ENCODE measurements at regions not wholly inside any gene's neighbourhood (a gene's known extent, or its start where the extent isn't known, plus 50 kb on each side); places are given as distances from the start of the nearest gene placed in this dataset.

DNA sequence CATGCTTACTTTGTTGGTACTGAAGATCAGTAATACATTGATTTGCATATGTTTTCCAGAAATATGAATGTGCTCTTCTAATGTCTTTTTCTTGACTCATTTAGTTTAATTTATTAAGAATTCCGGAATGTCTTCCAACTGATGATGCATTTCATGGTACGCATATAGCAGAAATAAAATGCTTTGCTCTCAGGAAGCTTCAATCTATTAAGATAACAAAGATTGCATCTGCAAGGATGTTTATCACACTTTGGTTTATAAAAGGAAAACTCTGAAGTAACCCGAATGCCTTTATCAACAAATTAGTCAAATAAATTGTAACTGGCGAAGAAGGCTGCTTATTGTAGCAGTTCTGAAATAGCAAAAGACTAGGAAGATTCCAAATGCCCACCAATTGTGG is 166.4 kb upstream of the LMNTD1 start:
- H3K4me3 ChIP-seq, result no peak overlapping the region
- no peak for TF ChIP-seq POLR2A (IDR thresholded peaks at IDR 0.05)
- TF ChIP-seq, protein P1, sequence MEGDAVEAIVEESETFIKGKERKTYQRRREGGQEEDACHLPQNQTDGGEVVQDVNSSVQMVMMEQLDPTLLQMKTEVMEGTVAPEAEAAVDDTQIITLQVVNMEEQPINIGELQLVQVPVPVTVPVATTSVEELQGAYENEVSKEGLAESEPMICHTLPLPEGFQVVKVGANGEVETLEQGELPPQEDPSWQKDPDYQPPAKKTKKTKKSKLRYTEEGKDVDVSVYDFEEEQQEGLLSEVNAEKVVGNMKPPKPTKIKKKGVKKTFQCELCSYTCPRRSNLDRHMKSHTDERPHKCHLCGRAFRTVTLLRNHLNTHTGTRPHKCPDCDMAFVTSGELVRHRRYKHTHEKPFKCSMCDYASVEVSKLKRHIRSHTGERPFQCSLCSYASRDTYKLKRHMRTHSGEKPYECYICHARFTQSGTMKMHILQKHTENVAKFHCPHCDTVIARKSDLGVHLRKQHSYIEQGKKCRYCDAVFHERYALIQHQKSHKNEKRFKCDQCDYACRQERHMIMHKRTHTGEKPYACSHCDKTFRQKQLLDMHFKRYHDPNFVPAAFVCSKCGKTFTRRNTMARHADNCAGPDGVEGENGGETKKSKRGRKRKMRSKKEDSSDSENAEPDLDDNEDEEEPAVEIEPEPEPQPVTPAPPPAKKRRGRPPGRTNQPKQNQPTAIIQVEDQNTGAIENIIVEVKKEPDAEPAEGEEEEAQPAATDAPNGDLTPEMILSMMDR (IDR thresholded peaks at IDR 0.05), result no peak
- no peaks in the 10 kb centered on the region for H3K4me1 ChIP-seq
- no peaks in the 10 kb centered on the region for H3K27me3 ChIP-seq
- intact Hi-C loops (cut with DNase I; ENCODE audit: low total_unique reads), result no loop called here
- no peaks in the 10 kb centered on the region for H3K9me3 ChIP-seq
- no peak for DNase-seq
- no peaks in the 10 kb centered on the region for H3K36me3 ChIP-seq
- no peak overlapping the region for H3K27ac ChIP-seq

DNA sequence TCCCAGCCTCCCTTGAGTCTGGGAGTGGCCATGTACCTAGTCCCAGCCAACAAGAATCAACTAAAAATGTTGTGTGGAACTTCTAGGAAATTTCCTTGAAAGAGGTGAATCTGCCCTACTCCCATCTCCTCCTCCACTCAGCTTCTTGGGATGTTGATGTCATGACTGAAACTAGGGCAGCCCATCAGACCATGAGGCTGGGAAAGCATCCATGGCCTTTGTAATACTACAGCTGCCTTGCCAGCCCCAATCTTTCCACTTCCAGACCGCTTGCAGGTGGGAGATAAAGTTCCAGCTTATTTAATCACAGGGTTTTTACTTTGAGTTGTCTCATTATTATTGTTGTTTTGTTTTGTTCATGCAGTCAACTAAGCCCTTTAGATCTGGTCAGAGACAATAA is 170.3 kb upstream of the LMNTD1 start:
- Histone ChIP-seq H3K4me1 (no peaks in the 10 kb centered on the region), H3K27me3 (no peaks in the 10 kb centered on the region), H3K9me3 (no peaks in the 10 kb centered on the region), H3K27ac (no peak overlapping the region), H3K36me3 (no peaks in the 10 kb centered on the region), H3K4me3 (no peak overlapping the region)
- peak; percentile 15 to 34 for DNase-seq
- intact Hi-C loops (cut with DNase I; ENCODE audit: low total_unique reads), result no loop called here
- TF ChIP-seq, protein P1 (IDR thresholded peaks at IDR 0.05), result no peak
- TF ChIP-seq POLR2A (IDR thresholded peaks at IDR 0.05), result no peak

DNA sequence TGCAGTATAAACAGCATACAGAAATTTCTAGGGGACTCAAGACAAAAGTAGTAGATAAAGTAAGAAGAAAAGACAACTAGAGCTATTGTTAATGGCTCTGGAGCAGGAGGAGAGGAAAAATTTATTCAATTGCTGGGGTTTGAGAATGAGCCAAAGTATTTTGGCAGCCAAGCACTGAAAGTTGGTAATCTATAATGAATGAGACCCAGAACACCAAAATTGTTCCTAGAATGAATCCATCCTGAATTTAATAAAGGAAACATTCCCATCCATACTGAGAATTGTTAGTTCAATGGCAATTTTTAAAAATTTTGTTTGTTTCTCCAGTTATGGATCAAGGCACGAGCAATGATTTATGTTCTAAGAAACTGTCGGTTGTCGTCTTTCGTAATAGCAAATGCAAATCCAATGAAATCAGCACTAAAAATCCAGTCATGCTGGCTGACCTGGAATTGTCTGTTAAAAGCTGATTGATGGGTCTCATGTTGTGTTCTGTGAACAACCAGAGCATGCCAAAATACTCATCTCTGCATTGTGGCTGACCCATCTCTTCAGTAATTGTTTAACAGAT is 170.9 kb upstream of the LMNTD1 start:
- H3K4me3 ChIP-seq, result no peak overlapping the region
- TF ChIP-seq, protein P1 (IDR thresholded peaks at IDR 0.05), result no peak
- no peak for TF ChIP-seq POLR2A (IDR thresholded peaks at IDR 0.05)
- H3K9me3 ChIP-seq, result no peaks in the 10 kb centered on the region
- no peak for DNase-seq
- no peaks in the 10 kb centered on the region for H3K4me1 ChIP-seq
- H3K27ac ChIP-seq, result no peak overlapping the region
- intact Hi-C loops (cut with DNase I; ENCODE audit: low total_unique reads), result no loop called here
- no peaks in the 10 kb centered on the region for H3K36me3 ChIP-seq
- H3K27me3 ChIP-seq, result no peaks in the 10 kb centered on the region

DNA sequence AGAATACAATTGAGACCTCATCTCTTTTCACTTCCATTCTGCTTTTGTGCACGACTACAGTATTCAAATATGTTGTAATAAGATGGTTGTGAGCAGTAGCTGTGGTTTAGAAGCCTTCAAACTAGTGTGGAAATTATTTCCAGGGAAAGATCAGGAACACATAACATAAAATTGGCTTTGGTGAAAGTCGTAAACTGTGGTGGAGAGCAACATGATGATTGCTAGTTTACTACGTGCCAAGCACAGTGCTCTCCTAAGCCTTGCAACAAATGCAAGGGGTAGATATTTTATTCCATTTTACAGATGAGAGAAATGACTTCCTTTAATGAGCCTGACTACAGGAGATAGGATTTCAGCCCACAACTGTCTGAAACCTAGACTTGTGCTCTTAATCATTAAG is 172.4 kb upstream of the LMNTD1 start:
- no peaks in the 10 kb centered on the region for H3K9me3 ChIP-seq
- no peaks in the 10 kb centered on the region for H3K27me3 ChIP-seq
- no peak for DNase-seq
- H3K4me1 ChIP-seq, result no peaks in the 10 kb centered on the region
- H3K27ac ChIP-seq, result no peak overlapping the region
- TF ChIP-seq, protein P1 (IDR thresholded peaks at IDR 0.05), result no peak
- no peak for TF ChIP-seq POLR2A (IDR thresholded peaks at IDR 0.05)
- intact Hi-C loops (cut with DNase I; ENCODE audit: low total_unique reads), result no loop called here
- no peak overlapping the region for H3K4me3 ChIP-seq
- no peaks in the 10 kb centered on the region for H3K36me3 ChIP-seq

DNA sequence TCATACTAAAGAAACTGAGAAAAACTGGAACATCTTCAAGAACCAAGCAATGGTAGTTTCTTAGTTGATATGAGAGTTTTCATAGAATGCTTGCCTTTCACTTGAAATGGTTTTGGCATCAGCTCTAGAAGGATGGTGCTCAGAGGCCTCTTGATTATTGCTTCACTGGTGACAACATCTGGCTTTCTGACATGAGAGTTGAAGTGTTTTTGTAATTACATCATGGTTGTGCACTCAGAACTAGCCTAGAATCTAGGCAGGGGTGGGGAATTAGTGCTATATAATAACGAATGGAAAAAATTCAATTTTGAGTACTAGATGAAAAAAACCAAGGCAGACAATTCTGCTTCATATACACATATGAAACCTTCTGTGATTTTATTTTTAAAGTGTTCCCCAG is 172.8 kb upstream of the LMNTD1 start:
- no peaks in the 10 kb centered on the region for H3K36me3 ChIP-seq
- no peak overlapping the region for H3K27ac ChIP-seq
- intact Hi-C loops (cut with DNase I; ENCODE audit: low total_unique reads), result no loop called here
- no peak overlapping the region for H3K4me3 ChIP-seq
- TF ChIP-seq, protein P1 (IDR thresholded peaks at IDR 0.05), result no peak
- no peak for TF ChIP-seq POLR2A (IDR thresholded peaks at IDR 0.05)
- no peaks in the 10 kb centered on the region for H3K9me3 ChIP-seq
- no peaks in the 10 kb centered on the region for H3K27me3 ChIP-seq
- no peaks in the 10 kb centered on the region for H3K4me1 ChIP-seq
- no peak for DNase-seq
